Keratinocyte (primary cell): ENCODE measurements at regions not wholly inside any gene's neighbourhood (a gene's known extent, or its start where the extent isn't known, plus 50 kb on each side); places are given as distances from the start of the nearest gene placed in this dataset.

ENCODE experiments used
- DNase-seq: peaks from one replicate; pipeline ENCODE4 v3.0.0-alpha.2; 2011; ENCODE audit warnings: low read depth, missing footprints, low spot score
- FAIRE-seq: peaks from 2 replicates; lab custom pipeline; 2011; peaks lifted over from hg19 to GRCh38; lab: Jason Lieb, UNC
- H2AFZ ChIP-seq: 2 replicates; pipeline ENCODE4 v1.6.0; 2012; ENCODE audit warnings: low read length, control low read depth, inconsistent platforms; ENCODE audit not compliant: control insufficient read depth
- H3K27ac ChIP-seq: 2 replicates; pipeline ENCODE4 v1.5.1; 2011; ENCODE audit warnings: low read length; ENCODE audit not compliant: control insufficient read depth, insufficient read depth
- H3K27me3 ChIP-seq: 3 replicates; pipeline ENCODE4 v1.6.0; 2011; ENCODE audit warnings: low read length; ENCODE audit not compliant: control insufficient read depth, insufficient read depth; ENCODE audit errors: extremely low read depth
- H3K36me3 ChIP-seq, 2 experiments: 2 replicates in 1 of 2; 3 replicates in 1 of 2; pipeline ENCODE4 v1.5.1; 2011; ENCODE audit warnings: low read length in 2 of 2, mild to moderate bottlenecking in 1 of 2; ENCODE audit not compliant: control insufficient read depth in 2 of 2, insufficient read depth in 2 of 2; ENCODE audit errors: extremely low read depth in 1 of 2
- H3K4me1 ChIP-seq: 3 replicates; pipeline ENCODE4 v1.5.1; 2011; ENCODE audit warnings: low read length; ENCODE audit not compliant: control insufficient read depth, insufficient read depth; ENCODE audit errors: extremely low read depth
- H3K4me2 ChIP-seq: 3 replicates; pipeline ENCODE4 v1.6.0; 2011; ENCODE audit warnings: low read depth, low read length; ENCODE audit not compliant: control insufficient read depth, insufficient read depth; ENCODE audit errors: extremely low read depth
- H3K4me3 ChIP-seq, 3 experiments: fragments of 200-600 bp in 1 of 3; sonication (generic) in 1 of 3; 2 replicates in 2 of 3; 3 replicates in 1 of 3; pipeline ENCODE4 v1.5.1; 2011 to 2016; ENCODE audit warnings: low read length in 3 of 3, mild to moderate bottlenecking in 3 of 3, control low read depth in 2 of 3, inconsistent platforms in 1 of 3, low read depth in 1 of 3, mixed read lengths in 1 of 3, mixed run types in 1 of 3, moderate library complexity in 1 of 3; ENCODE audit not compliant: control insufficient read depth in 2 of 3, insufficient read depth in 2 of 3; ENCODE audit errors: extremely low read depth in 1 of 3
- H3K79me2 ChIP-seq: 2 replicates; pipeline ENCODE4 v1.6.0; 2012; ENCODE audit warnings: low read length; ENCODE audit not compliant: control insufficient read depth, insufficient read depth
- H3K9ac ChIP-seq: 3 replicates; pipeline ENCODE4 v1.6.0; 2011; ENCODE audit warnings: low read length; ENCODE audit not compliant: control insufficient read depth, insufficient read depth; ENCODE audit errors: extremely low read depth
- H3K9me1 ChIP-seq: 3 replicates; pipeline ENCODE4 v1.6.0; 2011; ENCODE audit warnings: low read length; ENCODE audit not compliant: control insufficient read depth, insufficient read depth; ENCODE audit errors: extremely low read depth
- H3K9me3 ChIP-seq: 2 replicates; pipeline ENCODE4 v1.5.1; 2012; ENCODE audit warnings: low read depth, low read length; ENCODE audit not compliant: control insufficient read depth
- H4K20me1 ChIP-seq: 3 replicates; pipeline ENCODE4 v1.6.0; 2011; ENCODE audit warnings: low read length; ENCODE audit not compliant: control insufficient read depth, insufficient read depth; ENCODE audit errors: extremely low read depth
- CTCF ChIP-seq, 3 experiments: IDR thresholded peaks in 1 of 3; conservative IDR thresholded peaks in 1 of 3; optimal IDR thresholded peaks in 1 of 3; 2 replicates in 2 of 3; 3 replicates in 1 of 3; pipeline versions ENCODE3 to v1.5.1; 2011; ENCODE audit warnings: low read length in 3 of 3, mild to moderate bottlenecking in 3 of 3, moderate library complexity in 2 of 3, control low read depth in 1 of 3, inconsistent platforms in 1 of 3; ENCODE audit not compliant: insufficient read depth in 2 of 3; ENCODE audit errors: extremely low read depth in 1 of 3
- EZH2 ChIP-seq: IDR thresholded peaks from one replicate; pipeline ENCODE4 v1.6.1; 2012; ENCODE audit warnings: inconsistent platforms, mild to moderate bottlenecking, low read length, moderate library complexity
- dilution Hi-C: fragments of 300-500 bp; cut with MboI; formaldehyde crosslinking; loops from one replicate; pipeline ENCODE4 v1.7.0; 2020; ENCODE audit warnings: low sequenced_read_pairs; ENCODE audit not compliant: extremely low pct_ligation_motif_present

GRCh38 chr11:81907996-81908395, 825.7 kb downstream of the FAM181B start:
- Histone ChIP-seq H2AFZ (no peak overlapping the region), H3K27ac (no peak overlapping the region), H4K20me1 (no peaks in the 10 kb centered on the region), H3K4me3 (no peak overlapping the region), H3K9me1 (no peaks in the 10 kb centered on the region), H3K4me2 (no peak overlapping the region), H3K36me3 (no peaks in the 10 kb centered on the region), H3K9me3 (no peaks in the 10 kb centered on the region), H3K79me2 (no peaks in the 10 kb centered on the region), H3K4me1 (no peaks in the 10 kb centered on the region), H3K27me3 (no peaks in the 10 kb centered on the region), H3K9ac (no peak overlapping the region)
- no peak for TF ChIP-seq CTCF (optimal IDR thresholded peaks at IDR 0.05 in 1 of 3, IDR thresholded peaks at IDR 0.05 in 1 of 3, conservative IDR thresholded peaks at IDR 0.05 in 1 of 3; ENCODE audit: extremely low read depth in 1 of 3, insufficient read depth in 2 of 3, low read length in 3 of 3)
- TF ChIP-seq EZH2 = no peak
- DNase-seq (no peak), FAIRE-seq (no peak)
- dilution Hi-C loops = no loop called here

DNA sequence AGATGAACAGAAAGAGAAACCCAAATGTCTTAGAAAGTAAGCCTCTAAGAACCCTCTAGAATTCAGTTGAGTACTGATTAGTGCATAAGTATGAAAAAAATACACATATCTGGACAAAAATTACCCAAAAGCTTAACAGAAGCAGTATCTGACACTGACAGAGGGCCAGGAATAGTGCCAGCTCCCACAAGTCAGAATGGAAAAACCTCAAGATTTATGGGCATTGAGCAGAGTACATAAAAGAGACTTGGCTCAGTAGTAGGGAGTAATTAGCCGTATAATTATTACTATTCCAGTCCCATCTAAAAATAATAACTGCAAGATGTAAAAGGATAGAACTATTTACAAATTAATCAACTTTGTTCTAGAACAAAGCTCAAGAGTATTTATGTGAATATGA, 834.5 kb downstream of the FAM181B start:
- FAIRE-seq = no peak
- dilution Hi-C loops = no loop called here
- H3K4me3 ChIP-seq = no peak overlapping the region

More for the DNA sequence above, 834.5 kb downstream of the FAM181B start:
- Histone ChIP-seq H3K36me3 (no peaks in the 10 kb centered on the region), H2AFZ (no peak overlapping the region), H3K4me2 (no peak overlapping the region), H3K27ac (no peak overlapping the region), H3K4me1 (no peaks in the 10 kb centered on the region), H3K27me3 (no peaks in the 10 kb centered on the region), H3K9me3 (no peaks in the 10 kb centered on the region), H3K9me1 (no peaks in the 10 kb centered on the region), H4K20me1 (no peaks in the 10 kb centered on the region), H3K79me2 (no peaks in the 10 kb centered on the region), H3K9ac (no peak overlapping the region)
- TF ChIP-seq CTCF (optimal IDR thresholded peaks at IDR 0.05 in 1 of 3, IDR thresholded peaks at IDR 0.05 in 1 of 3, conservative IDR thresholded peaks at IDR 0.05 in 1 of 3; ENCODE audit: extremely low read depth in 1 of 3, insufficient read depth in 2 of 3, low read length in 3 of 3) (no peak), EZH2 (no peak)
- no peak for DNase-seq
